Caco-2 (cell line): ENCODE measurements at regions not wholly inside any gene's neighbourhood (a gene's known extent, or its start where the extent isn't known, plus 50 kb on each side); places are given as distances from the start of the nearest gene placed in this dataset.

Source experiments
- BruUV-seq: library from RNA; stranded (reverse); fragments of 400-500 nt; replicated peaks from 2 replicates; lab custom pipeline; 2021; lab: Mats Ljungman, UMichigan
- CTCF ChIA-PET: fragments of 300-600 bp; sonication (Branson Sonifier 250); formaldehyde crosslinking; loops from one replicate; lab custom pipeline; 2022; ENCODE audit warnings: antibody characterized with exemption; lab: Charles Lee
- POLR2A ChIA-PET: fragments of 300-600 bp; sonication (Branson Sonifier 250); formaldehyde crosslinking; loops from one replicate; lab custom pipeline; 2022; ENCODE audit warnings: antibody characterized with exemption; lab: Charles Lee
- DNase-seq, 2 experiments: peaks; one replicate each; pipeline versions ENCODE4 v3.0.0 to v3.0.0-alpha.2; 2020 to 2022
- H3K27me3 ChIP-seq: replicated peaks from 2 replicates; pipeline ENCODE4 v1.6.0; 2011; ENCODE audit warnings: low read length; ENCODE audit not compliant: control insufficient read depth, insufficient read depth
- H3K36me3 ChIP-seq: 2 replicates; pipeline ENCODE4 v1.5.1; 2011; ENCODE audit warnings: low read length; ENCODE audit not compliant: control insufficient read depth, insufficient read depth
- H3K4me1 ChIP-seq: fragments of 250-450 bp; sonication (Bioruptor Pico); 2 replicates; pipeline ENCODE4 v1.5.1; 2020; ENCODE audit warnings: mild to moderate bottlenecking
- H3K4me3 ChIP-seq: 2 replicates; pipeline ENCODE4 v1.5.1; 2011; ENCODE audit warnings: low read depth, mild to moderate bottlenecking, control low read depth, low read length
- H3K9me3 ChIP-seq: fragments of 250-450 bp; sonication (Bioruptor Pico); 2 replicates; pipeline ENCODE4 v1.5.1; 2020; ENCODE audit warnings: mild to moderate bottlenecking, moderate library complexity
- H3K27ac Mint-ChIP-seq: one replicate; pipeline ENCODE4 v1.8.0; 2022; ENCODE audit warnings: mixed read lengths; ENCODE audit not compliant: unreplicated experiment
- H3K27me3 Mint-ChIP-seq: one replicate; pipeline ENCODE4 v1.8.0; 2022; ENCODE audit warnings: mixed read lengths; ENCODE audit not compliant: insufficient read depth, unreplicated experiment
- H3K36me3 Mint-ChIP-seq: one replicate; pipeline ENCODE4 v1.8.0; 2022; ENCODE audit warnings: mild to moderate bottlenecking, mixed read lengths; ENCODE audit not compliant: insufficient read depth, unreplicated experiment
- H3K4me1 Mint-ChIP-seq: one replicate; pipeline ENCODE4 v1.8.0; 2022; ENCODE audit warnings: low read depth, mixed read lengths; ENCODE audit not compliant: unreplicated experiment
- H3K4me3 Mint-ChIP-seq: one replicate; pipeline ENCODE4 v1.8.0; 2022; ENCODE audit warnings: mild to moderate bottlenecking, moderate library complexity, mixed read lengths; ENCODE audit not compliant: unreplicated experiment
- H3K9me3 Mint-ChIP-seq: one replicate; pipeline ENCODE4 v1.8.0; 2022; ENCODE audit warnings: mixed read lengths; ENCODE audit not compliant: unreplicated experiment
- intact Hi-C: fragments of 100-400 bp; cut with micrococcal nuclease; formaldehyde crosslinking; loops from one replicate; pipeline ENCODE4 v1.10.0; 2022; ENCODE audit not compliant: unreplicated experiment
- TF ChIP-seq, protein P1 (sequence below), 2 experiments: fragments of 200-600 bp in 1 of 2; IDR thresholded peaks; 1 replicate in 1 of 2; 2 replicates in 1 of 2; pipeline versions ENCODE4 v1.5.1 to v1.8.0; 2011 to 2022; ENCODE audit warnings: antibody characterized with exemption in 1 of 2, control low read depth in 1 of 2, inconsistent platforms in 1 of 2, low read depth in 1 of 2, low read length in 1 of 2, mild to moderate bottlenecking in 1 of 2, moderate library complexity in 1 of 2; ENCODE audit not compliant: insufficient read depth in 1 of 2, severe bottlenecking in 1 of 2, unreplicated experiment in 1 of 2

DNA sequence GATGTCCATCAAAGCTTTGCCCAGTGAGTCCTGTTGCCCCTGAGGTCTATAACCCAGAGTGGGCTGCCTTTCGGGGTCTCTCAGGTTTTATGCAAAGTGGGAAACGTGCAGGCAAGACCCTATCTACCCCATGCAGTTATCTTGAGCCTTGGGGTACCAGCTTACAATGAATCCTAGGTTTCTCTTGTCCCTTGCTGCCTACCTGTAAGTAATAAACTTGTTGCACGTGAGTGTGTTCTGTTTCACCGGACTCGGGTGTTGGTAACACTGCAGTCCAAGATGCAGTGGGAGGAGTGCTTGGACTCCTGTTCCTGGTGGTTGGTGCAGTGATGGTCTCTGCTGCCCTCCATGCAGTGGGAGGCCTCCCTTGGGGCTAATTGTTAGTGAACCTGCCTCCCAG, 85.6 kb upstream of the ALDH1B1 start:
- Histone ChIP-seq H3K27me3 (no peaks in the 10 kb centered on the region; the same call in 1 of the 2 replicates), H3K9me3 (no peaks in the 10 kb centered on the region), H3K4me1 (peaks cover 7% of the 10 kb centered on the region; the same call in 1 of the 2 replicates), H3K36me3 (no peaks in the 10 kb centered on the region), H3K4me3 (no peak overlapping the region)
- no peak for DNase-seq
- Mint-ChIP-seq H3K27me3 (no peaks in the 10 kb centered on the region), H3K4me3 (no peak overlapping the region), H3K27ac (no peak overlapping the region), H3K4me1 (no peaks in the 10 kb centered on the region), H3K36me3 (no peaks in the 10 kb centered on the region), H3K9me3 (no peaks in the 10 kb centered on the region)
- intact Hi-C loops = no loop called here
- ChIA-PET POLR2A (no interaction called here), CTCF (no interaction called here)
- no TSS peak for BruUV-seq
- TF ChIP-seq, protein P1, sequence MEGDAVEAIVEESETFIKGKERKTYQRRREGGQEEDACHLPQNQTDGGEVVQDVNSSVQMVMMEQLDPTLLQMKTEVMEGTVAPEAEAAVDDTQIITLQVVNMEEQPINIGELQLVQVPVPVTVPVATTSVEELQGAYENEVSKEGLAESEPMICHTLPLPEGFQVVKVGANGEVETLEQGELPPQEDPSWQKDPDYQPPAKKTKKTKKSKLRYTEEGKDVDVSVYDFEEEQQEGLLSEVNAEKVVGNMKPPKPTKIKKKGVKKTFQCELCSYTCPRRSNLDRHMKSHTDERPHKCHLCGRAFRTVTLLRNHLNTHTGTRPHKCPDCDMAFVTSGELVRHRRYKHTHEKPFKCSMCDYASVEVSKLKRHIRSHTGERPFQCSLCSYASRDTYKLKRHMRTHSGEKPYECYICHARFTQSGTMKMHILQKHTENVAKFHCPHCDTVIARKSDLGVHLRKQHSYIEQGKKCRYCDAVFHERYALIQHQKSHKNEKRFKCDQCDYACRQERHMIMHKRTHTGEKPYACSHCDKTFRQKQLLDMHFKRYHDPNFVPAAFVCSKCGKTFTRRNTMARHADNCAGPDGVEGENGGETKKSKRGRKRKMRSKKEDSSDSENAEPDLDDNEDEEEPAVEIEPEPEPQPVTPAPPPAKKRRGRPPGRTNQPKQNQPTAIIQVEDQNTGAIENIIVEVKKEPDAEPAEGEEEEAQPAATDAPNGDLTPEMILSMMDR (IDR thresholded peaks at IDR 0.05; ENCODE audit: insufficient read depth in 1 of 2, low read depth in 1 of 2, low read length in 1 of 2, severe bottlenecking in 1 of 2, unreplicated experiment in 1 of 2) = no peak

DNA sequence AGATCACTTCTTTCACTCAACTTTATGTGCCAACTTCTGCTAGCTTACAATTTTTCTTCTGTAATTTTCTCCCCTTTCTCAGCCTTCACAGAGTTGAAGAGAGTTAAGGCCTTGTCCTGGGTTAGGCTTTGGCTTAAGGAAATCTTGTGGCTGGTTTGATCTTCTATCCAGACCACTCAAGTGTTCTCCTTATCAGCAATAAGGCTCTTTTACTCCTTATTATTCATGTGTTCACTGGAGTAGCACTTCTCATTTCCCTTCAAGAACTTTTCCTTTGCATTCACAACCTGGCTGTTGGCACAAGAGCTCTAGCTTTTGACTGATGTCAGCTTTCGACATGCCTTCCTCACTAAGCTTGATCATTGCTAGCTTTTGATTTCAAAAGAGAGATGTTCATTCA, 86.9 kb upstream of the ALDH1B1 start:
- intact Hi-C loops = no loop called here
- TF ChIP-seq, protein P1 (IDR thresholded peaks at IDR 0.05; ENCODE audit: insufficient read depth in 1 of 2, low read depth in 1 of 2, low read length in 1 of 2, severe bottlenecking in 1 of 2, unreplicated experiment in 1 of 2) = no peak
- Histone ChIP-seq H3K4me1 (no peaks in the 10 kb centered on the region; the same call in 1 of the 2 replicates), H3K9me3 (no peaks in the 10 kb centered on the region), H3K36me3 (no peaks in the 10 kb centered on the region), H3K27me3 (no peaks in the 10 kb centered on the region; the same call in 1 of the 2 replicates), H3K4me3 (no peak overlapping the region)
- H3K4me3 Mint-ChIP-seq = no peak overlapping the region
- H3K36me3 Mint-ChIP-seq = no peaks in the 10 kb centered on the region
- CTCF ChIA-PET = interaction anchor here (0.6 kb wide), 1 partner anchor 40 kb away, joined by 3 read pairs; no protein-coding TSS in a partner anchor
- no TSS peak for BruUV-seq
- H3K27ac Mint-ChIP-seq = no peak overlapping the region
- no peak for DNase-seq
- H3K4me1 Mint-ChIP-seq = no peaks in the 10 kb centered on the region
- POLR2A ChIA-PET = no interaction called here
- H3K9me3 Mint-ChIP-seq = no peaks in the 10 kb centered on the region
- no peaks in the 10 kb centered on the region for H3K27me3 Mint-ChIP-seq

DNA sequence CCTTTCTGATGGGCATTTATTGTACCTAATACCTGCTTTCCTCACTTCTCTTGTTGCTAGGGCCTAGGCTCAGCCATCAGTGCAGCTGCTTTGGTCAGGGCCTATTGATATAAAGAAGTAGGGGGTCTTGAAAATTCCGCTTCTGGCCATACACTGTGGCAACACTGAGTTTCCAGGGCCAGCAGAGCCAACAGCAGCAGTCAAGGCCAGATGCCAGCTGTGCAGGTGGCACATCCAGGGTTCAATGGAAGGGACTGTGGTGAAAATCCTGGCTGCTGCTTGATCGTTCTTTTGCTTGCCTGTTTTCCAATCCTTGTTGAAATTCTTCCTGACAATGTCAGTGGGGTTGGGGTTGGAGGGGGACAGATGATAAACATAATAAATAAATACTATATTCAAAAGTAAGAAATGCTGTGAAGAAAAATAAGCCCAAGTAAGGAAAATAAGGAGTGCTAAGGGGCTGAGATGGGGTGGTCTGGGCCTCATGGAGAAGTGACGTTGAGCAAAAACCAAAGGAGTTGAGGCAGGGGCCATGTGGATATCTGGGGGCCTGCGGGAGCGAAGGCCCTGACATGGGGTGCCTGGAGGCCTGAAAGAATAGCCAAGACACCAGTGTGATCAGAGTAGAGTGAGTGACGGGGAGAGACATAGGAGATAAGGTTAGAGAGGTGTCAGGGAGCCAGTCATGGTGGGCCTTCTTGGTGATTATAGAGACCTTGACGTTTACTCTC, 91.0 kb upstream of the ALDH1B1 start:
- Histone ChIP-seq H3K4me3 (no peak overlapping the region), H3K36me3 (no peaks in the 10 kb centered on the region), H3K4me1 (no peaks in the 10 kb centered on the region), H3K27me3 (no peaks in the 10 kb centered on the region), H3K9me3 (no peaks in the 10 kb centered on the region)
- Mint-ChIP-seq H3K27ac (no peak overlapping the region), H3K9me3 (no peaks in the 10 kb centered on the region), H3K27me3 (peaks cover 6% of the 10 kb centered on the region), H3K4me3 (no peak overlapping the region), H3K36me3 (no peaks in the 10 kb centered on the region), H3K4me1 (no peaks in the 10 kb centered on the region)
- CTCF ChIA-PET = no interaction called here
- POLR2A ChIA-PET = no interaction called here
- intact Hi-C loops = no loop called here
- TF ChIP-seq, protein P1 (IDR thresholded peaks at IDR 0.05; ENCODE audit: insufficient read depth in 1 of 2, low read depth in 1 of 2, low read length in 1 of 2, severe bottlenecking in 1 of 2, unreplicated experiment in 1 of 2) = no peak
- no peak for DNase-seq
- no TSS peak for BruUV-seq
